ENCODE measurements at regions not wholly inside any gene's neighbourhood (a gene's known extent, or its start where the extent isn't known, plus 50 kb on each side); places are given as distances from the start of the nearest gene placed in this dataset.

- TF ChIP-seq POLR2AphosphoS5 (IDR thresholded peaks at IDR 0.05) (no peak), CTCF (IDR thresholded peaks at IDR 0.05 in 8 of 11, conservative IDR thresholded peaks at IDR 0.05 in 3 of 11) (no peak), POLR2A (IDR thresholded peaks at IDR 0.05) (no peak)
- 8 to 17% (median 10%) methylated on average over 8 of the region's 8 CpGs for WGBS, 5 donors
- Histone ChIP-seq H3K36me3 (no peaks in the 10 kb centered on the region), H3K4me3 (peak overlapping the region in 7 of 8 donors; percentile 2 to 53 (median 12)), H3K4me1 (peaks cover 20 to 70% (median 54%) of the 10 kb centered on the region in 6 donors), H3K27ac (peak overlapping the region; percentile 79 to 91 (median 86)), H3K9me3 (no peaks in the 10 kb centered on the region), H3K27me3 (replicated peaks in 1 of 7) (no peaks in the 10 kb centered on the region)
- DNase-seq = no peak
- intact Hi-C loops (cut with DNase I; ENCODE audit: low total_unique reads) = no loop called here
These were observed 235.7 kb upstream of the ZNF217 start for GRCh38 chr20:53829255-53829723.

GRCh38 chr20:53828682-53829254, 235.1 kb upstream of the ZNF217 start:
- TF ChIP-seq POLR2AphosphoS5 (IDR thresholded peaks at IDR 0.05) = no peak
- Histone ChIP-seq H3K4me3 (peak overlapping the region in 7 of 8 donors; percentile 2 to 53 (median 12)), H3K36me3 (no peaks in the 10 kb centered on the region), H3K9me3 (no peaks in the 10 kb centered on the region), H3K27ac (peak overlapping the region; percentile 79 to 91 (median 86)), H3K4me1 (peaks cover 20 to 64% (median 49%) of the 10 kb centered on the region in 6 donors), H3K27me3 (replicated peaks in 1 of 7) (no peaks in the 10 kb centered on the region)
- intact Hi-C loops (cut with DNase I; ENCODE audit: low total_unique reads) = no loop called here
- 2 to 3% (median 2%) methylated on average over 6 of the region's 6 CpGs for WGBS, 5 donors
- no peak for DNase-seq

- intact Hi-C loops (cut with DNase I; ENCODE audit: low total_unique reads) = no loop called here
- Histone ChIP-seq H3K27me3 (replicated peaks in 1 of 7) (no peaks in the 10 kb centered on the region), H3K36me3 (no peaks in the 10 kb centered on the region), H3K27ac (peak overlapping the region; percentile 79 to 91 (median 86)), H3K4me1 (peaks cover 20 to 59% (median 45%) of the 10 kb centered on the region in 6 donors), H3K9me3 (no peaks in the 10 kb centered on the region), H3K4me3 (peak overlapping the region in 3 of 8 donors; percentile 2 to 53 (median 21))
- TF ChIP-seq POLR2A (IDR thresholded peaks at IDR 0.05) = no peak
- TF ChIP-seq POLR2AphosphoS5 (IDR thresholded peaks at IDR 0.05) = no peak
- no peak for TF ChIP-seq CTCF (IDR thresholded peaks at IDR 0.05 in 8 of 11, conservative IDR thresholded peaks at IDR 0.05 in 3 of 11)
- DNase-seq = no peak
- WGBS, 5 donors = 48 to 63% (median 60%) methylated on average over 5 of the region's 5 CpGs
These were observed 234.5 kb upstream of the ZNF217 start for GRCh38 chr20:53828088-53828681.

- H3K36me3 ChIP-seq = no peaks in the 10 kb centered on the region
- TF ChIP-seq CTCF (IDR thresholded peaks at IDR 0.05 in 8 of 11, conservative IDR thresholded peaks at IDR 0.05 in 3 of 11) = no peak
- no peak for TF ChIP-seq POLR2AphosphoS5 (IDR thresholded peaks at IDR 0.05)
- no peak for TF ChIP-seq POLR2A (IDR thresholded peaks at IDR 0.05)
- no peak for DNase-seq
- H3K4me1 ChIP-seq = peaks cover 20 to 57% (median 45%) of the 10 kb centered on the region in 6 donors
- WGBS, 5 donors = 76 to 85% (median 84%) methylated on average over 4 of the region's 4 CpGs
- no peaks in the 10 kb centered on the region for H3K9me3 ChIP-seq
- intact Hi-C loops (cut with DNase I; ENCODE audit: low total_unique reads) = no loop called here
- peak overlapping the region in 7 of 8 donors; percentile 85 to 91 (median 86) for H3K27ac ChIP-seq
- H3K27me3 ChIP-seq (replicated peaks in 1 of 7) = no peaks in the 10 kb centered on the region
- H3K4me3 ChIP-seq = no peak overlapping the region
These were observed 233.9 kb upstream of the ZNF217 start for GRCh38 chr20:53827292-53828087.

Measured in spleen (tissue), 11 donors.